NCI-H2081 (cell line): ENCODE measurements at regions not wholly inside any gene's neighbourhood (a gene's known extent, or its start where the extent isn't known, plus 50 kb on each side); places are given as distances from the start of the nearest gene placed in this dataset.

Source experiments
- DNase-seq, 2 experiments: peaks; one replicate each; lab custom pipeline; 2025; lab: John Stamatoyannopoulos, UW

- no peak for DNase-seq
Observed at GRCh38 chr6:77074037-77074713, 389.1 kb downstream of the HTR1B start.

- no peak for DNase-seq
Observed at GRCh38 chr6:77073410-77073760, 389.9 kb downstream of the HTR1B start.

- DNase-seq, result no peak
Observed at GRCh38 chr6:77072694-77073409, 390.4 kb downstream of the HTR1B start.

GRCh38 chr6:77063494-77063893 is 399.8 kb downstream of the HTR1B start:
- DNase-seq, result no peak

GRCh38 chr6:77055711-77056110 is 407.6 kb downstream of the HTR1B start:
- no peak for DNase-seq

- DNase-seq, result no peak
Observed at GRCh38 chr6:77040568-77041195, 422.6 kb downstream of the HTR1B start.

- no peak for DNase-seq
Observed at GRCh38 chr6:77038807-77039206, 424.5 kb downstream of the HTR1B start.

GRCh38 chr6:77037439-77037838 is 425.9 kb downstream of the HTR1B start:
- no peak for DNase-seq

- DNase-seq, result no peak
Observed at GRCh38 chr6:77036400-77036799, 426.9 kb downstream of the HTR1B start.

GRCh38 chr6:77034161-77034560 is 429.1 kb downstream of the HTR1B start:
- no peak for DNase-seq

- DNase-seq, result no peak
Observed at GRCh38 chr6:77030929-77031674, 432.2 kb downstream of the HTR1B start.

- no peak for DNase-seq
Observed at GRCh38 chr6:77026341-77026740, 436.9 kb downstream of the HTR1B start.

- DNase-seq, result no peak
Observed at GRCh38 chr6:77025736-77026223, 437.5 kb downstream of the HTR1B start.

GRCh38 chr6:77021778-77022177 is 441.5 kb downstream of the HTR1B start:
- DNase-seq, result no peak

- DNase-seq, result no peak
Observed at GRCh38 chr6:77021232-77021631, 442.1 kb downstream of the HTR1B start.

GRCh38 chr6:77019081-77019480 is 444.2 kb downstream of the HTR1B start:
- no peak for DNase-seq

GRCh38 chr6:77017537-77017936 is 445.8 kb downstream of the HTR1B start:
- DNase-seq, result no peak

- no peak for DNase-seq
Observed at GRCh38 chr6:77015350-77015749, 447.9 kb downstream of the HTR1B start.

GRCh38 chr6:77011929-77012545 is 451.3 kb downstream of the HTR1B start:
- DNase-seq, result no peak

- no peak for DNase-seq
Observed at GRCh38 chr6:77010931-77011542, 452.3 kb downstream of the HTR1B start.

GRCh38 chr6:76992553-76992952 is 470.7 kb downstream of the HTR1B start:
- DNase-seq, result no peak

- DNase-seq, result no peak
Observed at GRCh38 chr6:76984572-76984971, 478.7 kb downstream of the HTR1B start.
